DND-41 (cell line): ENCODE measurements at regions not wholly inside any gene's neighbourhood (a gene's known extent, or its start where the extent isn't known, plus 50 kb on each side); places are given as distances from the start of the nearest gene placed in this dataset.

Experiments used
- EZH2 ChIP-seq: IDR thresholded peaks from 3 replicates; pipeline ENCODE4 v1.6.1; 2012; ENCODE audit warnings: borderline replicate concordance, low read depth, mild to moderate bottlenecking, moderate library complexity, low read length, inconsistent platforms; ENCODE audit not compliant: severe bottlenecking
- TF ChIP-seq, protein P1 (sequence below): IDR thresholded peaks from 2 replicates; pipeline ENCODE4 v1.5.1; 2012; ENCODE audit warnings: borderline replicate concordance, low read length, moderate library complexity, mild to moderate bottlenecking; ENCODE audit not compliant: poor library complexity, severe bottlenecking; ENCODE audit errors: extremely low read depth

DNA sequence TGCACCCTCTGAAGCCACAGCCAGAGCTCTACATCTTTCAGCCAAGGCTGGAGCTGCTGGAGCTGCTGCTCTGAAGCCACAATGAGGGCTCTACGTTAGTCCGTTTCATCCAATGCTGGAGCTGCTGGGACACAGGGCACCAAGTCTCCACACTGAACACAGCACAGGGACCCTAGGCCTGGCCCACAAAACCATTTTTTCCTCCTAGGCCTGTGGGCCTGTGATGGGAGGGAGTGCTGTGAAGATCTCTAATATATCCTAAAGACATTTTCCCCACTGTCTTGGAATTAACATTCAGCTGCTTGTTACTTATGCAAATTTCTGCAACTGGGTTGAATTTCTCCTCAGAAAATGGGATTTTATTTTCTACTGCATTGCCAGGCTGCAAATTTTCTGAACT, 441.4 kb upstream of the FAT3 start:
- TF ChIP-seq, protein P1, sequence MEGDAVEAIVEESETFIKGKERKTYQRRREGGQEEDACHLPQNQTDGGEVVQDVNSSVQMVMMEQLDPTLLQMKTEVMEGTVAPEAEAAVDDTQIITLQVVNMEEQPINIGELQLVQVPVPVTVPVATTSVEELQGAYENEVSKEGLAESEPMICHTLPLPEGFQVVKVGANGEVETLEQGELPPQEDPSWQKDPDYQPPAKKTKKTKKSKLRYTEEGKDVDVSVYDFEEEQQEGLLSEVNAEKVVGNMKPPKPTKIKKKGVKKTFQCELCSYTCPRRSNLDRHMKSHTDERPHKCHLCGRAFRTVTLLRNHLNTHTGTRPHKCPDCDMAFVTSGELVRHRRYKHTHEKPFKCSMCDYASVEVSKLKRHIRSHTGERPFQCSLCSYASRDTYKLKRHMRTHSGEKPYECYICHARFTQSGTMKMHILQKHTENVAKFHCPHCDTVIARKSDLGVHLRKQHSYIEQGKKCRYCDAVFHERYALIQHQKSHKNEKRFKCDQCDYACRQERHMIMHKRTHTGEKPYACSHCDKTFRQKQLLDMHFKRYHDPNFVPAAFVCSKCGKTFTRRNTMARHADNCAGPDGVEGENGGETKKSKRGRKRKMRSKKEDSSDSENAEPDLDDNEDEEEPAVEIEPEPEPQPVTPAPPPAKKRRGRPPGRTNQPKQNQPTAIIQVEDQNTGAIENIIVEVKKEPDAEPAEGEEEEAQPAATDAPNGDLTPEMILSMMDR: no peak
- TF ChIP-seq EZH2: no peak
